ENCODE measurements at regions not wholly inside any gene's neighbourhood (a gene's known extent, or its start where the extent isn't known, plus 50 kb on each side); places are given as distances from the start of the nearest gene placed in this dataset.

GRCh38 chr15:29532296-29532695 lies 262.7 kb upstream of the NSMCE3 start:
- TF ChIP-seq CTCF (IDR thresholded peaks at IDR 0.05): no peak
- no peak for TF ChIP-seq POLR2A (IDR thresholded peaks at IDR 0.05)
- TF ChIP-seq POLR2AphosphoS5 (IDR thresholded peaks at IDR 0.05): no peak

Data from stomach (tissue), 4 donors.